GM12891 (cell line): ENCODE measurements at regions not wholly inside any gene's neighbourhood (a gene's known extent, or its start where the extent isn't known, plus 50 kb on each side); places are given as distances from the start of the nearest gene placed in this dataset.

Experiments used
- DNase-seq: peaks from one replicate; pipeline ENCODE4 v3.0.0; 2011; ENCODE audit warnings: low spot score; ENCODE audit not compliant: insufficient read length
- FAIRE-seq: peaks from 2 replicates; lab custom pipeline; 2011; peaks lifted over from hg19 to GRCh38; lab: Jason Lieb, UNC
- PAX5 ChIP-seq: IDR thresholded peaks from 2 replicates; pipeline ENCODE4 v1.6.1; 2011; ENCODE audit warnings: low read length, moderate library complexity, mild to moderate bottlenecking; ENCODE audit not compliant: insufficient read depth, severe bottlenecking
- POLR2A ChIP-seq: IDR thresholded peaks from 2 replicates; pipeline ENCODE4 v1.6.1; 2011; ENCODE audit warnings: low read depth, low read length, control low read depth
- POLR2AphosphoS5 ChIP-seq: IDR thresholded peaks from 2 replicates; pipeline ENCODE4 v1.6.1; 2011; ENCODE audit warnings: low read depth, low read length, control low read depth
- POU2F2 ChIP-seq: IDR thresholded peaks from 2 replicates; pipeline ENCODE4 v1.6.1; 2011; ENCODE audit warnings: low read depth, mild to moderate bottlenecking, control low read depth, low read length, moderate library complexity
- SPI1 ChIP-seq: IDR thresholded peaks from 2 replicates; pipeline ENCODE4 v1.6.1; 2011; ENCODE audit warnings: low read depth, low read length, control low read depth
- TAF1 ChIP-seq: IDR thresholded peaks from 2 replicates; pipeline ENCODE4 v1.6.1; 2011; ENCODE audit warnings: low read depth, low read length, control low read depth

GRCh38 chr5:91977579-91977978 lies 594.5 kb upstream of the ARRDC3 start:
- FAIRE-seq (no peak), DNase-seq (no peak)
- TF ChIP-seq POLR2AphosphoS5 = no peak
- no peak for TF ChIP-seq SPI1
- no peak for TF ChIP-seq POLR2A
- TF ChIP-seq POU2F2 = no peak
- TF ChIP-seq TAF1 = no peak
- TF ChIP-seq PAX5 = no peak

- TF ChIP-seq TAF1 (no peak), POU2F2 (no peak), POLR2A (no peak), PAX5 (no peak), SPI1 (no peak)
- DNase-seq (no peak), FAIRE-seq (no peak)
Measured at GRCh38 chr5:91976451-91976850, 593.3 kb upstream of the ARRDC3 start.

GRCh38 chr5:91963166-91963565 lies 580.0 kb upstream of the ARRDC3 start:
- DNase-seq = no peak
- FAIRE-seq = no peak
- no peak for TF ChIP-seq POLR2AphosphoS5
- no peak for TF ChIP-seq SPI1
- no peak for TF ChIP-seq POU2F2

GRCh38 chr5:91957666-91958065 lies 574.5 kb upstream of the ARRDC3 start:
- DNase-seq (no peak), FAIRE-seq (no peak)
- TF ChIP-seq POU2F2 (no peak), SPI1 (no peak), POLR2A (no peak), POLR2AphosphoS5 (no peak), TAF1 (no peak), PAX5 (no peak)

- DNase-seq (no peak), FAIRE-seq (no peak)
- no peak for TF ChIP-seq PAX5
- TF ChIP-seq POLR2AphosphoS5 = no peak
- TF ChIP-seq POLR2A = no peak
- no peak for TF ChIP-seq TAF1
- TF ChIP-seq POU2F2 = no peak
- no peak for TF ChIP-seq SPI1
Measured at GRCh38 chr5:91956738-91957137, 573.6 kb upstream of the ARRDC3 start.

- TF ChIP-seq PAX5 (no peak), POLR2A (no peak), POU2F2 (no peak), SPI1 (no peak), TAF1 (no peak), POLR2AphosphoS5 (no peak)
- FAIRE-seq (no peak), DNase-seq (no peak)
Measured at GRCh38 chr5:91955610-91956009, 572.5 kb upstream of the ARRDC3 start.

- TF ChIP-seq POLR2AphosphoS5 = no peak
- FAIRE-seq (no peak), DNase-seq (no peak)
Measured at GRCh38 chr5:91954136-91954535, 571.0 kb upstream of the ARRDC3 start.

GRCh38 chr5:91950328-91950727 lies 567.2 kb upstream of the ARRDC3 start:
- TF ChIP-seq POLR2AphosphoS5 (no peak), TAF1 (no peak), PAX5 (no peak), POLR2A (no peak), POU2F2 (no peak), SPI1 (no peak)
- no peak for FAIRE-seq
- DNase-seq = no peak

- no peak for DNase-seq
- no peak for FAIRE-seq
- no peak for TF ChIP-seq PAX5
- TF ChIP-seq POLR2A = no peak
- TF ChIP-seq POLR2AphosphoS5 = no peak
- no peak for TF ChIP-seq POU2F2
- TF ChIP-seq TAF1 = no peak
- no peak for TF ChIP-seq SPI1
Measured at GRCh38 chr5:91946870-91947269, 563.8 kb upstream of the ARRDC3 start.

- TF ChIP-seq POLR2A (no peak), POLR2AphosphoS5 (no peak), POU2F2 (no peak), PAX5 (no peak), SPI1 (no peak), TAF1 (no peak)
- FAIRE-seq = no peak
- DNase-seq = no peak
Measured at GRCh38 chr5:91941588-91941987, 558.5 kb upstream of the ARRDC3 start.

GRCh38 chr5:91938441-91938840 lies 555.3 kb upstream of the ARRDC3 start:
- no peak for FAIRE-seq
- DNase-seq = no peak
- TF ChIP-seq SPI1 = no peak
- no peak for TF ChIP-seq POLR2AphosphoS5
- TF ChIP-seq POLR2A = no peak
- TF ChIP-seq POU2F2 = no peak
- no peak for TF ChIP-seq PAX5
- TF ChIP-seq TAF1 = no peak

- FAIRE-seq (no peak), DNase-seq (no peak)
- TF ChIP-seq PAX5 = no peak
- no peak for TF ChIP-seq SPI1
- no peak for TF ChIP-seq POU2F2
- no peak for TF ChIP-seq POLR2A
- TF ChIP-seq POLR2AphosphoS5 = no peak
- no peak for TF ChIP-seq TAF1
Measured at GRCh38 chr5:91937121-91937520, 554.0 kb upstream of the ARRDC3 start.
